H9 (cell line): ENCODE measurements at regions not wholly inside any gene's neighbourhood (a gene's known extent, or its start where the extent isn't known, plus 50 kb on each side); places are given as distances from the start of the nearest gene placed in this dataset.

Experiments used
- DNase-seq: peaks from one replicate; pipeline ENCODE4 v3.0.0-alpha.2; 2017
- H2AFZ ChIP-seq: one replicate; pipeline ENCODE4 v1.6.1; 2013; ENCODE audit warnings: mild to moderate bottlenecking, low read length, control low read depth, moderate library complexity
- H2AK5ac ChIP-seq: 2 replicates; pipeline ENCODE4 v1.6.1; 2013; ENCODE audit warnings: low read length, control low read depth, mixed read lengths; ENCODE audit not compliant: insufficient read length
- H2BK120ac ChIP-seq: one replicate; pipeline ENCODE4 v1.6.1; 2013; ENCODE audit warnings: low read depth, mild to moderate bottlenecking, low read length, control low read depth, inconsistent platforms; ENCODE audit not compliant: poor library complexity, severe bottlenecking
- H2BK12ac ChIP-seq: 2 replicates; pipeline ENCODE4 v1.6.1; 2013; ENCODE audit warnings: low read length, control low read depth, mixed read lengths, low read depth; ENCODE audit not compliant: insufficient read length
- H2BK15ac ChIP-seq: 2 replicates; pipeline ENCODE4 v1.6.1; 2013; ENCODE audit warnings: low read depth, low read length, control low read depth
- H2BK20ac ChIP-seq: one replicate; pipeline ENCODE4 v1.6.1; 2013; ENCODE audit warnings: low read depth, mild to moderate bottlenecking, low read length, control low read depth, inconsistent platforms; ENCODE audit not compliant: poor library complexity, severe bottlenecking
- H2BK5ac ChIP-seq: 2 replicates; pipeline ENCODE4 v1.6.1; 2013; ENCODE audit warnings: low read length, control low read depth, mixed read lengths; ENCODE audit not compliant: insufficient read length
- H3K14ac ChIP-seq: 2 replicates; pipeline ENCODE4 v1.6.1; 2013; ENCODE audit warnings: low read length, control low read depth; ENCODE audit not compliant: insufficient read depth
- H3K18ac ChIP-seq: 2 replicates; pipeline ENCODE4 v1.6.1; 2013; ENCODE audit warnings: low read depth, mild to moderate bottlenecking, mixed read lengths, low read length, control low read depth; ENCODE audit not compliant: insufficient read length
- H3K23ac ChIP-seq: 2 replicates; pipeline ENCODE4 v1.6.1; 2013; ENCODE audit warnings: low read length, control low read depth, mixed read lengths, low read depth; ENCODE audit not compliant: insufficient read length
- H3K23me2 ChIP-seq: 2 replicates; pipeline ENCODE4 v1.6.1; 2013; ENCODE audit warnings: low read depth, mild to moderate bottlenecking, mixed read lengths, low read length, control low read depth; ENCODE audit not compliant: insufficient read length, poor library complexity, severe bottlenecking
- H3K27ac ChIP-seq: 2 replicates; pipeline ENCODE4 v1.5.1; 2013; ENCODE audit warnings: low read length, control low read depth, mixed read lengths, low read depth; ENCODE audit not compliant: insufficient read length
- H3K27me3 ChIP-seq: 2 replicates; pipeline ENCODE4 v1.6.1; 2013; ENCODE audit warnings: low read length, control low read depth, inconsistent platforms; ENCODE audit not compliant: insufficient read depth
- H3K4ac ChIP-seq: 2 replicates; pipeline ENCODE4 v1.6.1; 2013; ENCODE audit warnings: low read depth, mild to moderate bottlenecking, control low read depth, inconsistent platforms, low read length, moderate library complexity
- H3K4me1 ChIP-seq: 2 replicates; pipeline ENCODE4 v1.6.1; 2013; ENCODE audit warnings: low read length, control low read depth, inconsistent platforms; ENCODE audit not compliant: insufficient read depth
- H3K4me2 ChIP-seq: 2 replicates; pipeline ENCODE4 v1.6.1; 2013; ENCODE audit warnings: low read length, control low read depth, mixed read lengths; ENCODE audit not compliant: insufficient read length, insufficient read depth
- H3K56ac ChIP-seq: 2 replicates; pipeline ENCODE4 v1.6.1; 2013; ENCODE audit warnings: low read depth, mild to moderate bottlenecking, mixed read lengths, low read length, control low read depth; ENCODE audit not compliant: insufficient read length
- H3K79me1 ChIP-seq: 2 replicates; pipeline ENCODE4 v1.6.1; 2013; ENCODE audit warnings: low read depth, mild to moderate bottlenecking, moderate library complexity, low read length, control low read depth, inconsistent platforms; ENCODE audit not compliant: insufficient read depth, poor library complexity, severe bottlenecking
- H3K79me2 ChIP-seq: 2 replicates; pipeline ENCODE4 v1.6.1; 2013; ENCODE audit warnings: low read length, control low read depth, inconsistent platforms; ENCODE audit not compliant: insufficient read depth
- H3K9ac ChIP-seq: 2 replicates; pipeline ENCODE4 v1.6.1; 2013; ENCODE audit warnings: low read length, control low read depth, mixed read lengths; ENCODE audit not compliant: insufficient read length; ENCODE audit errors: extremely low read depth
- H3K9me3 ChIP-seq: one replicate; pipeline ENCODE4 v1.6.1; 2013; ENCODE audit warnings: low read depth, low read length, inconsistent platforms; ENCODE audit not compliant: control insufficient read depth
- H3T11ph ChIP-seq: one replicate; pipeline ENCODE4 v1.6.1; 2013; ENCODE audit warnings: mild to moderate bottlenecking, low read length, control low read depth, inconsistent platforms
- H4K20me1 ChIP-seq: one replicate; pipeline ENCODE4 v1.6.1; 2013; ENCODE audit not compliant: control insufficient read depth, insufficient read length, insufficient read depth
- H4K5ac ChIP-seq: 2 replicates; pipeline ENCODE4 v1.6.1; 2013; ENCODE audit warnings: low read depth, mild to moderate bottlenecking, mixed read lengths, low read length, control low read depth; ENCODE audit not compliant: insufficient read length
- H4K8ac ChIP-seq: replicated peaks from 2 replicates; pipeline ENCODE4 v1.6.1; 2013; ENCODE audit warnings: low read length, control low read depth, mixed read lengths, low read depth; ENCODE audit not compliant: insufficient read length
- H4K91ac ChIP-seq: 2 replicates; pipeline ENCODE4 v1.6.1; 2013; ENCODE audit warnings: low read depth, mild to moderate bottlenecking, moderate library complexity, mixed read lengths, low read length, control low read depth; ENCODE audit not compliant: insufficient read length
- H3K27ac Mint-ChIP-seq, 3 experiments: 2 replicates in 2 of 3; 3 replicates in 1 of 3; pipeline ENCODE4 v1.8.0; 2020 to 2021; ENCODE audit warnings: mixed read lengths in 3 of 3, mild to moderate bottlenecking in 1 of 3, moderate library complexity in 1 of 3
- H3K27me3 Mint-ChIP-seq: 2 replicates; pipeline ENCODE4 v1.8.0; 2021; ENCODE audit warnings: low read depth, mild to moderate bottlenecking, moderate library complexity, mixed read lengths
- H3K36me3 Mint-ChIP-seq, 3 experiments: 2 replicates in 2 of 3; 3 replicates in 1 of 3; pipeline ENCODE4 v1.8.0; 2020 to 2021; ENCODE audit warnings: low read depth in 3 of 3, mixed read lengths in 3 of 3; ENCODE audit not compliant: insufficient read depth in 1 of 3
- H3K4me1 Mint-ChIP-seq, 2 experiments: 2 replicates each; pipeline ENCODE4 v1.8.0; 2020; ENCODE audit warnings: mixed read lengths in 2 of 2
- H3K4me3 Mint-ChIP-seq, 2 experiments: 2 replicates in 1 of 2; 3 replicates in 1 of 2; pipeline ENCODE4 v1.8.0; 2020 to 2021; ENCODE audit warnings: mild to moderate bottlenecking in 2 of 2, mixed read lengths in 2 of 2, moderate library complexity in 1 of 2
- H3K9me3 Mint-ChIP-seq, 2 experiments: 2 replicates in 1 of 2; 3 replicates in 1 of 2; pipeline ENCODE4 v1.8.0; 2020; ENCODE audit warnings: mild to moderate bottlenecking in 2 of 2, mixed read lengths in 2 of 2, moderate library complexity in 1 of 2
- WGBS: extraction: QIAGEN DNeasy Blood & Tissue Kit; methylation state at CpG from one replicate; pipeline ENCODE4 v1.1.7; 2013; ENCODE audit warnings: missing lambda C conversion rate, low lambda C conversion rate, mixed read lengths; ENCODE audit not compliant: insufficient read length; ENCODE audit errors: extremely low coverage; 5-methylcytosine and 5-hydroxymethylcytosine counted together
- TF ChIP-seq, protein P1 (sequence below): fragments of 200-600 bp; sonication (generic); conservative IDR thresholded peaks from 3 replicates; pipeline ENCODE4 v1.8.0; 2021; ENCODE audit warnings: antibody characterized with exemption, mild to moderate bottlenecking

- Histone ChIP-seq H3K56ac (no peak overlapping the region), H4K8ac (no peak overlapping the region), H3K23ac (no peak overlapping the region), H2BK5ac (no peak overlapping the region), H3K23me2 (no peaks in the 10 kb centered on the region), H3T11ph (no peak overlapping the region), H3K27ac (no peak overlapping the region), H3K4ac (no peak overlapping the region), H2BK20ac (no peak overlapping the region), H2AFZ (no peak overlapping the region), H3K27me3 (no peaks in the 10 kb centered on the region), H4K5ac (no peak overlapping the region), H3K14ac (no peak overlapping the region; the same call in 1 of the 2 replicates), H2BK15ac (no peak overlapping the region), H3K4me2 (no peak overlapping the region), H2BK120ac (no peak overlapping the region), H3K18ac (no peak overlapping the region), H4K91ac (no peak overlapping the region), H4K20me1 (no peaks in the 10 kb centered on the region), H3K9ac (no peak overlapping the region), H3K9me3 (no peaks in the 10 kb centered on the region), H2AK5ac (no peak overlapping the region), H3K4me1 (0 out of 2 replicates have a peak, but pooled peaks cover 2% of the 10 kb centered on the region), H2BK12ac (no peak overlapping the region), H3K79me1 (no peaks in the 10 kb centered on the region), H3K79me2 (no peaks in the 10 kb centered on the region)
- no CpG with 5 or more reads among the region's 14 CpGs for WGBS
- TF ChIP-seq, protein P1, sequence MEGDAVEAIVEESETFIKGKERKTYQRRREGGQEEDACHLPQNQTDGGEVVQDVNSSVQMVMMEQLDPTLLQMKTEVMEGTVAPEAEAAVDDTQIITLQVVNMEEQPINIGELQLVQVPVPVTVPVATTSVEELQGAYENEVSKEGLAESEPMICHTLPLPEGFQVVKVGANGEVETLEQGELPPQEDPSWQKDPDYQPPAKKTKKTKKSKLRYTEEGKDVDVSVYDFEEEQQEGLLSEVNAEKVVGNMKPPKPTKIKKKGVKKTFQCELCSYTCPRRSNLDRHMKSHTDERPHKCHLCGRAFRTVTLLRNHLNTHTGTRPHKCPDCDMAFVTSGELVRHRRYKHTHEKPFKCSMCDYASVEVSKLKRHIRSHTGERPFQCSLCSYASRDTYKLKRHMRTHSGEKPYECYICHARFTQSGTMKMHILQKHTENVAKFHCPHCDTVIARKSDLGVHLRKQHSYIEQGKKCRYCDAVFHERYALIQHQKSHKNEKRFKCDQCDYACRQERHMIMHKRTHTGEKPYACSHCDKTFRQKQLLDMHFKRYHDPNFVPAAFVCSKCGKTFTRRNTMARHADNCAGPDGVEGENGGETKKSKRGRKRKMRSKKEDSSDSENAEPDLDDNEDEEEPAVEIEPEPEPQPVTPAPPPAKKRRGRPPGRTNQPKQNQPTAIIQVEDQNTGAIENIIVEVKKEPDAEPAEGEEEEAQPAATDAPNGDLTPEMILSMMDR: no peak
- Mint-ChIP-seq H3K27me3 (peaks cover 10% of the 10 kb centered on the region), H3K27ac (no peak overlapping the region), H3K4me1 (peaks cover 14 to 17% of the 10 kb centered on the region in 2 experiments), H3K9me3 (peaks cover 0 to 3% of the 10 kb centered on the region in 2 experiments; a peak in 2 of 5 replicates), H3K36me3 (no peaks in the 10 kb centered on the region), H3K4me3 (no peak overlapping the region)
- DNase-seq: no peak
These were observed 230.4 kb upstream of the MYT1L start for GRCh38 chr2:2561346-2562095.
